ENCODE measurements at regions not wholly inside any gene's neighbourhood (a gene's known extent, or its start where the extent isn't known, plus 50 kb on each side); places are given as distances from the start of the nearest gene placed in this dataset.

- DNase-seq (ENCODE audit: extremely low read depth, insufficient read length), result no peak
- no peak overlapping the region for H3K4me3 ChIP-seq (replicated peaks; ENCODE audit: low read depth, low read length)
- no peaks in the 10 kb centered on the region for H3K36me3 ChIP-seq (ENCODE audit: control insufficient read depth, insufficient read depth, low read length)
- no peak for TF ChIP-seq CTCF (IDR thresholded peaks at IDR 0.05; ENCODE audit: insufficient read depth, low read length, poor library complexity, severe bottlenecking)
- H3K27me3 ChIP-seq (replicated peaks; ENCODE audit: control insufficient read depth, insufficient read depth, low read length), result no peaks in the 10 kb centered on the region
Observed at GRCh38 chr1:63264161-63264560, 58.2 kb upstream of the FOXD3 start.

DNA sequence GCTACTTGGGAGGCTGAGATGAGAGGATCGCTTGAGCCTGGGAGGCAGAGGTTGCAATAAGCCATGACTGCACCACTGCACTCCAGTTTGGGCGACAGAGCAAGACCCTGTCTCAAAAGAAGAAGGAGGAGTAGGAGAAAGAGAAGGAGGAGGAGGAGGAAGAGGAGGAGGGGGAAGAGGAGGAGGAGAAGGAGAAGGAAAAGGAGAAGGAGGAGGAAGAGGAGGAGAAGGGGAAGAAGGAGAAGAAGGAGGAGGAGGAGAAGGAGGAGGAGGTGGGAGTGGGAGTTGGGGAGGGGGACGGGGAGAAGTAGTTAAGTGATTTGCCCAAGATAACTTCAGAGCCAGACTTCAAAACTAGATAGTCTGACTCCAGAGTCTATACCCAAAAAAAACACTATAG, 55.5 kb upstream of the FOXD3 start:
- Histone ChIP-seq H3K36me3 (ENCODE audit: control insufficient read depth, insufficient read depth, low read length) (no peaks in the 10 kb centered on the region), H3K27me3 (replicated peaks; ENCODE audit: control insufficient read depth, insufficient read depth, low read length) (no peaks in the 10 kb centered on the region), H3K4me3 (replicated peaks; ENCODE audit: low read depth, low read length) (no peak overlapping the region)
- no peak for DNase-seq (ENCODE audit: extremely low read depth, insufficient read length)
- no peak for TF ChIP-seq CTCF (IDR thresholded peaks at IDR 0.05; ENCODE audit: insufficient read depth, low read length, poor library complexity, severe bottlenecking)

- no peak for TF ChIP-seq CTCF (IDR thresholded peaks at IDR 0.05; ENCODE audit: insufficient read depth, low read length, poor library complexity, severe bottlenecking)
- Histone ChIP-seq H3K4me3 (replicated peaks; ENCODE audit: low read depth, low read length) (no peak overlapping the region), H3K36me3 (ENCODE audit: control insufficient read depth, insufficient read depth, low read length) (no peaks in the 10 kb centered on the region), H3K27me3 (replicated peaks; ENCODE audit: control insufficient read depth, insufficient read depth, low read length) (no peaks in the 10 kb centered on the region)
- no peak for DNase-seq (ENCODE audit: extremely low read depth, insufficient read length)
Observed at GRCh38 chr1:63268876-63269275, 53.5 kb upstream of the FOXD3 start.

DNA sequence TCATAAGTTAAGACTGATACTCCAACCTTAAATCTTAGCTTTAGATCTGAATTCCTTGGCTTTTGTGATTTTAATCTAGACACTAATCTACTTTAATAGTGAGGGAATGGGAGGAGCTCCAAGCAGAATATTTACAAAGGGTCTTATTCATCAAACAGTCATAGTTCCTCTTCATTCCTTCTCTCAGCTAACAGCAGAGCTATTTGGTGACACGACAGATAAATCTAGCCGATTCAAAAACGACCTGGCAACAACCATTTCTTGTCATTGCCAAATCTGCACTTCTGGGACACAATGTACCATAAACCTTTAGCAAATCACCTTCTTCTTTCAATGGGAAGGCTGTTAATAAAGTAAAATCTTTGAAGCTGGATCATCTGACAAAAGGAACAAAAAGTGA, 52.8 kb upstream of the FOXD3 start:
- no peak for DNase-seq (ENCODE audit: extremely low read depth, insufficient read length)
- Histone ChIP-seq H3K27me3 (replicated peaks; ENCODE audit: control insufficient read depth, insufficient read depth, low read length) (no peaks in the 10 kb centered on the region), H3K36me3 (ENCODE audit: control insufficient read depth, insufficient read depth, low read length) (no peaks in the 10 kb centered on the region), H3K4me3 (replicated peaks; ENCODE audit: low read depth, low read length) (no peak overlapping the region)
- TF ChIP-seq CTCF (IDR thresholded peaks at IDR 0.05; ENCODE audit: insufficient read depth, low read length, poor library complexity, severe bottlenecking), result no peak

Measured in GM06990 (cell line).